ENCODE measurements at regions not wholly inside any gene's neighbourhood (a gene's known extent, or its start where the extent isn't known, plus 50 kb on each side); places are given as distances from the start of the nearest gene placed in this dataset.
A peak's percentile ranks its signal among the peaks of the same experiment; 100 is the strongest.
"Not testable (repeated sequence)": the region's sequence is repeated elsewhere in the genome, so short reads cannot be mapped to it uniquely, and the experiment has no call there.

DNA sequence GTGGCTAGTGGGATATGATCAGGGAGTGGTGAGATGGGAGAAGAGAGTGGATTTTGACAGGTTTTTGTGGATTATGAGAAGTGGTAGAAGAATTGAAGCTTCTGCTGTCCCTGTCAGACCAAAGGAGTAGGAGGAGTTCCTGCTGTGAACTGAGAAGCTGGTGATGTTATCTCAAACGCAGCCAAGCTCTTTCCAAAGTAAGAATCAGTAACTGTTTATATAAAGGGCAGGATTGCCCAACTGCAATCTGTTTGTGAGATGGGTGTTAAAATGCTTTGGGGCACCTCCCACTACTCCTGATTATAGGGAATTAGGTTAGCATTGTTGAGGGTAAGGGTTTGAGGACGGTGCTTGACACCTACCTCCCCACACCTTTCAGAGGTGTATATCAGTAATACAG, 60.5 kb upstream of the USP25 start:
- peak; percentile 45 for DNase-seq (ENCODE audit: low read depth)

DNA sequence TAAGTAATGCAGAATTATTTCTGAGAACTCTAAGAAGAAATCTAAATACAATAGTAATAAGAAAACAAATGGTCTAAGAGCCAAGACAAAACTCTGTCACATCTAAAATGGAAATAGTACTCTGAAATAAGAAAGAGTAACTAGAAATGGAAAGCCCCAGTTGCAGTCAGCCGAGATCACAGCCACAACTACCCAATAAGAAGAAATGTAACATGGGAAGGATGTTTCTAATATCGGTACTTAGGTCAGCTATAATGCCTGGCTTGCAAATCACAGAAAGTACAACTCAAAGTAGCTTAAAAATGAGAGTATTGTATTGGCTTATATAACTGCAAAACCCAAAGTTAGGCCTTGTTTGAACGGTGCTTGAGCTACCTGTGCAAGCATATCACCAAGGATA, 58.6 kb upstream of the USP25 start:
- no peak for DNase-seq (ENCODE audit: low read depth)

DNA sequence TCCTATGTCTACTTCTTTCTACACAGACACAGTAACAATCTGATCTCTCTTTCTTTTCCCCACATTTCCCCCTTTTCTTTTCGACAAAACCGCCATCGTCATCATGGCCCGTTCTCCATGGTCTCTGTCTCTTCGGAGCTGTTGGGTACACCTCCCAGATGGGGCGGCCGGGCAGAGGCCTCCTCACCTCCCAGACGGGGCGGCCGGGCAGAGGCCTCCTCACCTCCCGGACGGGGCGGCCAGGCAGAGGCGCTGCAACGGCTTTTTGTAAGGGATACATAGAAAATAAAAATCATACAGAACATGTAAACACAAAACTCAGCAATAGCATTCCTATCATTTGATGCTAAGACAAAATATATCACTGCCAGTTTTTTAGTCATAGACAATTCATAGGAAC, 57.2 kb upstream of the USP25 start:
- DNase-seq (ENCODE audit: low read depth), result not testable (repeated sequence)

DNA sequence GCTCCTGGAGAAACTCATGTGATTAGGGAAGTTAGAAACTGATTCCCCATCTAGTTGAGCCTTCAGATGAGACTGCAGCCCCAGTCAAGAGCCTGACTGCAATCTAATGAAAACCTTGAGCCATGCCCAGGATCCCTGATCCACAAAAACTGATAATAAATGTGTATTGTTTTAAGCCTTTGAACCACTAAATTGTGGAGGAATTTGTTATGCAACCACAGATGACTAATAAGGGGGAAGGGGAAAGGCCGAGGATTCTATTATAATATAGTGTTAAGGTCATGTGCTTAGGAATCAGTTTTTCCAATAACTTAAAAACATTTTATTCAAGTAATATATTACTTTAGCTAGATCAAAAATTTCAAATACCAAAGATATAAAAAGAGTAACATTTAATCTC, 52.8 kb upstream of the USP25 start:
- no peak for DNase-seq (ENCODE audit: low read depth)

DNA sequence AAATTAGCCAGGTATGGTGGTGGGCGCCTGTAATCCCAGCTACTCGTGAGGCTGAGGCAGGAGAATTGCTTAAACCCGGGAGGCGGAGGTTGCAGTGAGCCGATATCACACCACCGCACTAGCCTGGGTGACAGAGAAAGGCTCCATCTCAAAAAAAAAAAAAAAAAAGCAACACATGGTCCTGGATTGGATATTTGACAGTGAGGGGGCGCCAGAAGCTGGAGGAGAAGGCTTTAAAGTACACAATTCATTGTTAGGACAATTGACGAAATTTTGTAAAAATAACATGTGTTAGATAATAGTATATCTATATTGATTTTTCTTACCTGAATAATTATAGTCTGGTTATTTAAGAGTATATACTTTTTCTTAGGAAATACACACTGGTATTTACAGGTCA, 50.2 kb upstream of the USP25 start:
- no peak for DNase-seq (ENCODE audit: low read depth)
